ENCODE measurements at regions not wholly inside any gene's neighbourhood (a gene's known extent, or its start where the extent isn't known, plus 50 kb on each side); places are given as distances from the start of the nearest gene placed in this dataset.

GRCh38 chr1:22333516-22334121 lies 118.0 kb upstream of the ZBTB40 start:
- TF ChIP-seq CTCF (conservative IDR thresholded peaks at IDR 0.05 in 1 of 2, IDR thresholded peaks at IDR 0.05 in 1 of 2; ENCODE audit: extremely low read depth in 1 of 2, insufficient read depth in 1 of 2, low read depth in 1 of 2, low read length in 2 of 2), result no peak
- TF ChIP-seq EZH2 (IDR thresholded peaks at IDR 0.05; ENCODE audit: borderline replicate concordance, low read length), result no peak
